HCT116 (cell line): ENCODE measurements at regions not wholly inside any gene's neighbourhood (a gene's known extent, or its start where the extent isn't known, plus 50 kb on each side); places are given as distances from the start of the nearest gene placed in this dataset.

ENCODE experiments used
- ATAC-seq: fragments of 200-7000 bp; cut with Tn5 transposase; 2 replicates; pipeline ENCODE4 v1.9.1; 2020; ENCODE audit warnings: mild to moderate bottlenecking, moderate library complexity
- BruUV-seq: library from RNA; stranded (reverse); fragments of 400-500 nt; replicated peaks from 2 replicates; lab custom pipeline; 2021; lab: Mats Ljungman, UMichigan
- CTCF ChIA-PET: fragments of 300-600 bp; sonication (Branson Sonifier 250); formaldehyde crosslinking; loops from one replicate; lab custom pipeline; 2021; ENCODE audit warnings: antibody characterized with exemption; lab: Charles Lee
- POLR2A ChIA-PET: fragments of 300-600, 350-600 bp; sonication (Branson Sonifier 250); formaldehyde crosslinking; loops from one replicate; lab custom pipeline; 2021; ENCODE audit warnings: antibody characterized with exemption; lab: Charles Lee
- RAD21 ChIA-PET, 2 experiments: fragments of 300-600 bp; sonication (Branson Sonifier 250); formaldehyde crosslinking; loops; one replicate each; lab custom pipeline; 2023; ENCODE audit warnings: low total read pairs in 2 of 2; ENCODE audit not compliant: uncharacterized antibody in 2 of 2, unreplicated experiment in 2 of 2, low non-redundant PET in 1 of 2; lab: Charles Lee
- DNase-seq: peaks from one replicate; pipeline ENCODE4 v3.0.0-alpha.2; 2010; ENCODE audit warnings: low read depth, low spot score
- H2AFZ ChIP-seq: fragments of 200-600 bp; shearing (Covaris generic), sonication (generic); 2 replicates; pipeline ENCODE4 v1.6.1; 2017; ENCODE audit warnings: low read depth, mixed run types, mixed read lengths, antibody characterized with exemption, low read length; ENCODE audit not compliant: poor library complexity, severe bottlenecking
- H3K27ac ChIP-seq: 2 replicates; pipeline ENCODE4 v1.5.1; 2012; ENCODE audit warnings: low read depth, low read length
- H3K27me3 ChIP-seq: fragments of 200-600 bp; sonication (generic); 2 replicates; pipeline ENCODE4 v1.6.1; 2016; ENCODE audit warnings: mixed run types, low read length, mixed read lengths; ENCODE audit not compliant: insufficient read depth
- H3K36me3 ChIP-seq, 2 experiments: fragments of 200-500 bp in 1 of 2; fragments of 200-600 bp in 1 of 2; sonication (Bioruptor generic) in 1 of 2; sonication (generic) in 1 of 2; 2 replicates each; pipeline versions ENCODE4 v1.5.1 to v1.6.1; 2014 to 2016; ENCODE audit warnings: low read length in 2 of 2, inconsistent platforms in 1 of 2, mixed read lengths in 1 of 2, mixed run types in 1 of 2; ENCODE audit not compliant: insufficient read depth in 2 of 2, control insufficient read depth in 1 of 2
- H3K4me1 ChIP-seq, 2 experiments: fragments of 200-600 bp in 1 of 2; sonication (generic) in 1 of 2; 2 replicates each; pipeline versions ENCODE4 v1.5.1 to v1.6.1; 2012 to 2017; ENCODE audit warnings: low read length in 2 of 2, inconsistent platforms in 1 of 2, mild to moderate bottlenecking in 1 of 2, mixed read lengths in 1 of 2, mixed run types in 1 of 2, moderate library complexity in 1 of 2; ENCODE audit not compliant: insufficient read depth in 2 of 2, control insufficient read depth in 1 of 2
- H3K4me2 ChIP-seq: fragments of 200-600 bp; sonication (generic); 2 replicates; pipeline ENCODE4 v1.6.1; 2017; ENCODE audit warnings: mixed run types, low read length, mixed read lengths
- H3K4me3 ChIP-seq, 2 experiments: fragments of 200-600 bp in 1 of 2; sonication (generic) in 1 of 2; replicated peaks in 1 of 2; 2 replicates each; pipeline ENCODE4 v1.5.1; 2011 to 2016; ENCODE audit warnings: low read length in 2 of 2, control low read depth in 1 of 2, low read depth in 1 of 2, mild to moderate bottlenecking in 1 of 2, mixed read lengths in 1 of 2, mixed run types in 1 of 2
- H3K79me2 ChIP-seq: fragments of 200-600 bp; sonication (generic); 2 replicates; pipeline ENCODE4 v1.6.1; 2017; ENCODE audit warnings: mild to moderate bottlenecking, mixed run types, low read length, moderate library complexity, mixed read lengths; ENCODE audit not compliant: insufficient read depth
- H3K9ac ChIP-seq: fragments of 200-600 bp; sonication (generic); 2 replicates; pipeline ENCODE4 v1.6.1; 2016; ENCODE audit warnings: low read length, mixed read lengths
- H3K9me2 ChIP-seq: fragments of 200-600 bp; sonication (generic), shearing (Covaris generic); 2 replicates; pipeline ENCODE4 v1.6.1; 2017; ENCODE audit warnings: mixed run types, mild to moderate bottlenecking, moderate library complexity; ENCODE audit not compliant: insufficient read depth
- H3K9me3 ChIP-seq, 2 experiments: fragments of 200-500 bp in 1 of 2; fragments of 200-600 bp in 1 of 2; sonication (Bioruptor generic) in 1 of 2; sonication (generic) in 1 of 2; 2 replicates each; pipeline ENCODE4 v1.6.1; 2014 to 2017; ENCODE audit warnings: low read length in 2 of 2, mixed read lengths in 2 of 2, inconsistent platforms in 1 of 2, low read depth in 1 of 2, mild to moderate bottlenecking in 1 of 2, mixed run types in 1 of 2, moderate library complexity in 1 of 2; ENCODE audit not compliant: control insufficient read depth in 1 of 2, insufficient read depth in 1 of 2
- H4K20me1 ChIP-seq: fragments of 200-600 bp; sonication (generic), shearing (Covaris generic); 2 replicates; pipeline ENCODE4 v1.6.1; 2017; ENCODE audit warnings: mixed run types, mild to moderate bottlenecking, moderate library complexity; ENCODE audit not compliant: insufficient read depth
- RAD21 ChIP-seq: IDR thresholded peaks from 2 replicates; pipeline ENCODE4 v1.6.1; 2012; ENCODE audit warnings: low read depth, mild to moderate bottlenecking
- intact Hi-C: fragments of 100-400 bp; cut with micrococcal nuclease; formaldehyde crosslinking; loops from 2 replicates; pipeline ENCODE4 v1.10.0; 2022

DNA sequence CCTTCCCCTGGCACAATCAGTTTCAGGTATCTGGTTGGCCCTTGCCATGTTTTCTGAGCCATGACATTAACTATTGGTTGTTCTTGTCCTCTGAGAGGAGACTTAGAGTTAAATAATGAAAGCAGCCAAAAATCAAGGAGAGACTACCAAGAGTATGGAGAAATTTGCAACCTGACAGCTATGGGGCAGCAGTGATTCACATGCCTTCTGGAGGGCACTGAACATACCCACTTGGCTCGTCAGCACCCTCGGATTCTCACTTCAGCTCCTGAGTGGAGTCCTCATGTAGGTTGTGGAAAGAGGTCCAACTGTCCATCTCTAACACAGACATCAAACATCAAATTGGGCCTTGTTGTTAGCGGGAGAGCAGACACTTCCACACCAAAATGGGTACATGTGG, 265.6 kb downstream of the EBLN2 start:
- H3K9me3 ChIP-seq = no peaks in the 10 kb centered on the region
- H4K20me1 ChIP-seq = no peaks in the 10 kb centered on the region
- H3K4me2 ChIP-seq = no peak overlapping the region
- H3K27ac ChIP-seq = no peak overlapping the region
- CTCF ChIA-PET = no interaction called here
- H3K79me2 ChIP-seq = no peaks in the 10 kb centered on the region
- intact Hi-C loops = no loop called here
- RAD21 ChIA-PET = no interaction called here
- BruUV-seq = no TSS peak
- no peak for ATAC-seq
- no peak for TF ChIP-seq RAD21
- no peak overlapping the region for H3K4me3 ChIP-seq
- POLR2A ChIA-PET = no interaction called here
- no peak for DNase-seq
- H3K9me2 ChIP-seq = no peaks in the 10 kb centered on the region
- H3K4me1 ChIP-seq = no peaks in the 10 kb centered on the region
- H2AFZ ChIP-seq = no peak overlapping the region
- H3K36me3 ChIP-seq = no peaks in the 10 kb centered on the region
- 0 out of 2 replicates have a peak, but pooled peaks cover 4% of the 10 kb centered on the region for H3K27me3 ChIP-seq
- no peak overlapping the region for H3K9ac ChIP-seq
